ENCODE measurements at regions not wholly inside any gene's neighbourhood (a gene's known extent, or its start where the extent isn't known, plus 50 kb on each side); places are given as distances from the start of the nearest gene placed in this dataset.

DNA sequence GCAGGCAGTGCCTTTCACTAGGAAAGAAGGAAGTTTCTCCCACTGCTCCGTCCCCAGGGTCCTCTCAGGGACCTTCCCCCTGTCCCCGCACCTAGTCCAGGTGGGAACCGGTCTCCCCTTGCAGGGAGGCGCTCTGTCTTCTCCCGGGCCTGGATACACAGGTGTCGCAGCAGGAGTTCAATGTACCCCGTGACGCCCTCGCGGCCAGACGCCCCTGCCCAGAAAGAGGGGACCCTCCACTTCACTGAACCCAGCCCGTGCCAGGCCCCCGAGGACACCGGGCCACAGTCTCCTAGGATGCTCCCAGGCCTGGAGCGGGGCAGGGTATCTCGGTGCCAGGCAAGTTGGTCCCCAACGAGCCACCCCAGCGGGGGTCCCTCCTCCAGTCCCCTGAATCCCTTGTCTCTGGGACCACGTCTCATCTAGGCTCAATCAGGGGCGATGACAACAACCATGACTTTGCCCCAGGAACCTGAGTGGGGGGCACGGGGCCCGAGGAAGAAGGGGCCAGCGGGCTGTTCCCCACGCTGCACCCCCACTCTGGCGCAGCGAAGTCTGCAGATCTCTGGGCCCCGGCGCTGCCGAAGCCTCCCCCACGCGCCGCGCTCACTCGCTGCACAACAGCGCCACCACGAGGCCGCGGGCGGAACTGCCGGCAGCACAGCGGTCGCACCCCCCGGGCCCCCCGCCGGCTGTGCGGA, 103.0 kb downstream of the EDN3 start:
- peak; percentile 56 to 60 (median 57) for DNase-seq (ENCODE audit: low read depth in 3 of 3)

DNA sequence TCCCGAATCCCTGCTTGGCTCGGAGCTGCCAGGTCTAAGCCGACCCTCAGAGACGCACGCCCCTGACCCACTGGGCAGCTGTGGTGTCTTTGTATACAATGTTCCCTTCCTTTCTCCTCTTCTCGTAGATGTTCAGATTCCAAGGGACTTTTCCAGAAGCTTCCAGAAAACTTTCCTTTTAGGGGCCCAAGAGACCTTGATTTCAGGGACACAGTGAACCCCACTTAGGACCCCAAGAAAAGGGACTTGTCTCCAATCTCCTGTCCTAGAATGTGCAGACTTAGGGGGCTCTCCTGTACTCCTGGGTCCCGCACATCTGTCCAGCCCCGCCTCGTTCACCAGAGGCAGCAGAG, 103.5 kb downstream of the EDN3 start:
- no peak for DNase-seq (ENCODE audit: low read depth in 3 of 3)

DNA sequence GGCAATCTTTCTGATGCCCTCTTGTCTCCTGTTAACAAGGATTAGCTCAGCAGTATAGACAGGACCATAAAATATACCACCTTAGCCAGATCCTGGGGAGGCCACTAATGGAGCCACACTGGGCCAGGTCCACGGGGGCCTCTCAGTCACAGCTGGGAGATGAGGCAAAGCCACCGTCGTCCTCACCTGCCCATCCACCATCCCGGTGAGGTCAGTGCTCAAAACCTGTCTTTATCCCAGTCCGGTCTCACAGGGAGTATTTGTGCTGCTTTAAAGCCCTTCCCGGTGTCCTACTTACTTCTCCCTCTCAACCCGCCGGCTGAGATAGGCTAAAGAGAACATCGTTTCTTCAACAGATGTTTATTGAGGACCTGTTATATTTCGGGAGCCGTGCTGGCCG, 104.3 kb downstream of the EDN3 start:
- no peak for DNase-seq (ENCODE audit: low read depth in 3 of 3)

DNA sequence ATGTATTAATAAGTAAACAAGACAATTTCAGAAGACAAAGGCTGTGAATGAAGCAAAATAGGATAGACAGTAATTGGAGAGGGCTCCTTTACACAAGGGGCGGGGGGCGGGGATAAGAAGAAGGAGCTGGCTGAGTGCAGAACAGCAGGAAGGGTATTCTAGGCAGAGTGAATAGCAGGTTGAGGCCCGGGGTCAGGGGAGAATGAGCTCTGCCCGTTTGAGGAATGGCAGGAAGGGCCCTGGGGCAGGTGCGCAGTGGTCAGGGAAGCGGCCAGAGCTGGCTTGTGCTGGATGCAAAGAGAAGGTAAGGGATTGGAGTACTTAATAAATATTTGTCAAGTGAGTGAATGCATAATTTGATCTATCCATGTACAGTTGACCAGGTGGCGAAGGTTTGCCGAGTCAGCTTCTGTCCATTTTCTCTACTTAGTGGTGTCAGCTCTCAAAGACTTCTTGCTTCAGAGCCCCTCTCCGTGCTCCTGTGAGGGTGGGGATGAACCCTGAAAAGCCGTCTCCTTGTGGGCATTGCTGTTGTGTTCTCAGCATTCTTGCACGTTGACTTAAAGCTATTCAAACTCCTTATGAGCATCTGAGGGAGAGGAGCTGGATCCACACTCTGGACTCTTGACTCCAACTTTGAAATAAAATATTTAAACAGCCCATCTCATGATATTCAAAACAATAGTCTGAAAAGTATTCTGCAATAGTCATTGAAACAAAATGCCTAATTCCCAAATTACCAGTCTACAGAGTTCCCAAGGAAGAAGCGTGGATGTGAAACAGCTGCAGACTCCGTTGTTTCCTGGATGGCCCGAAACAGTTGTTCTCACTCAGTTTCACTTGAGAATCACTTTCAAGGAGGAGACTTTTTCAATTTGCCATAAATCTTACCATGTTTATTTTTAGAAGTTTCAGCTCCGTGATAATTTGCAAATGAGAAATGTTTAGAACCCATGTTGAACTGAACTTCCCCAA, 105.1 kb downstream of the EDN3 start:
- DNase-seq (ENCODE audit: low read depth in 3 of 3), result no peak

DNA sequence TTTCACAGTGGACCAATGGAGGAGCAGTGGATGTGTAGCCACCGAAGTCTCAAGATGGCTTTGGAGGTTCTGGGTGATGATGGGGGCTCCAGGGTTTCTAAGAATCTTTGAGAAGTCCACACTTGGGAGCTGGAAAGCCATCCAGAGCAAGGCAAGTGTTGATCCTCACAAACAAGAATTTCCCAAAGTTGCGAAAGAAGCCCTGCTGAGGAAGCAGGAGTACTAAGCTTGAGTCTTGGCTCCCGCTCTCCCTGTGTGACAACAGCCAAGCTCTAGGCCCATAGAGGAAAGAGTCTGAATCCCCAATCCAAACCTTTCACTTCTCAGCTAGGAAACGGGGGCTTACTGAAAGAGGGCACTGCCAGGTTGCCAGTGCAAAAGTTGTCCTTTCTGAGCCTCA, 106.0 kb downstream of the EDN3 start:
- no peak for DNase-seq (ENCODE audit: low read depth in 3 of 3)

DNA sequence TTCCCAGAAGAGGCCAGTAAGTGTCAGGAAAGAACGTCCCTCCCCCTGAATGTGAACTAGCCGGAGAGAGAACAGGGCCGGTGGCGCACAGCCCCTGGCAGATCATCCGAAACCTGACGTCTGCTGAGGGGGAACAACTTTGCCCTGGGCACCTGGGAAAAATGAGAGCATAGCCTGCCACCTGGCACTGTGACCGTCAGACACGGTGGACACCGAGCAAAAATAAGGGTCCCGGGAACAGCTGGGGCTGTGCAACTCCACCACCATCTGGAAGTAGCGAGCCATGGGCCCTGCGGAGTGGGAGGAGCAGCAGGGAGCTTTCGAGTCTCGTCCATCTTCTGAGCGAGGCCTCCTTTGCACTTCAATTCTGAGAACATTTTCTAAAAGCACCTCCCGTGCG, 110.8 kb downstream of the EDN3 start:
- no peak for DNase-seq (ENCODE audit: low read depth in 3 of 3)

DNA sequence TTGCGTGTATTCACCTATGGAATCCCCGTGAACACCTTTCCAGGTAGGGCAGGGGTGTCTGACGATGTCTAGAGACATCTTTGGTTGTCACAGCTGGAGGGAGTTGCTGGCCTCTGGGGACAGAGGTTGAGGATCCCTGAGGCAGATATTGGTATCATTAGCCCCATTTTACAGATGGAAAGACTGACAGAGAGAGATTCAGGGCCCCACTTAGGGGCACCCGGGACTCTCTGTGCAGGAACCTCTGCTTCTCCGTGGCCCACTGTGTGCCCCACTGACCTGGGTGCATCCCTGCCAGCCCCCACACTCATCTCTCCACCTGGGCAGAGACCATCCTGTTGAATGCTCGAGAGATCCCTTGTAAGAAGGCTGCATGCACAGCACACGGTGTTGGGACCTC, 111.2 kb downstream of the EDN3 start:
- DNase-seq (ENCODE audit: low read depth in 3 of 3), result no peak

DNA sequence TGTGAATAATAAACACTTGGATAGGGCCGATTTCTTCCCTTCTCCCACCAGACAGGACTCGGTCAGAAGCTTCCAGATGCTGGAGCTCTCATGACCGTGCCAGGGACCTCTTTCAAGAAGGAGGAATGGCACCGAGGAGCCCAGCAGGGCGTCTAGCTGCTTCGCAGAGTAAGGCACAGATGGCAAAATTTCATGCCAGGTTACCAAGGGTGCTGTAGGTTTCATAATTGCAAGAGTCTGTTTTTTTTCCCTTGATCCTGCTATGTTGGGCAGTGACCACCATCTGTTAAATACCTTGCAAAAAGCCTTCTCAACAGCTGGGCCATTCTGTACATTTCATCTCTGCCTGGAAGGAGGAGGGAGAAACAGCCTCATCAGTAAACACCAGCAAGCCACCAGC, 111.8 kb downstream of the EDN3 start:
- DNase-seq (ENCODE audit: low read depth in 3 of 3), result no peak

DNA sequence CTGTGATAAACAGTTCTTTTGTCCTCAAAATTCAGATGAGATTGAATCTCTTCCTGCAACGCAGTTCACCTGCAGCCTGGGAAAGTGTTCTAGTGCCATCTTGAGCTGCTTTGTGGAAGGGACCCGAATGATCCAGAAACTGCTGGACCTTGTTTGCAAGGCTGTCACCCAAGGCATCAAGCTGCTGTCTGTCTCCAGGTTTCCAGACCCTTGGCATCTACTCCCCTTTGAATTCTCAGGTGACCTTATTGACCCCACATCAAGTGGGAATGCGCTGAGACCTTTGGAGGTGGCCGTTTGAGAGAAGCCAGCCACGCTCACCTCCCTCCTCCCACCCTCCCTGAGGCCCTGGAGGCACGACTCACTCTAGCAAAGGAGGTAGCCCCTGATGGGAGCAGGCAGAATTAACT, 112.5 kb downstream of the EDN3 start:
- no peak for DNase-seq (ENCODE audit: low read depth in 3 of 3)

DNA sequence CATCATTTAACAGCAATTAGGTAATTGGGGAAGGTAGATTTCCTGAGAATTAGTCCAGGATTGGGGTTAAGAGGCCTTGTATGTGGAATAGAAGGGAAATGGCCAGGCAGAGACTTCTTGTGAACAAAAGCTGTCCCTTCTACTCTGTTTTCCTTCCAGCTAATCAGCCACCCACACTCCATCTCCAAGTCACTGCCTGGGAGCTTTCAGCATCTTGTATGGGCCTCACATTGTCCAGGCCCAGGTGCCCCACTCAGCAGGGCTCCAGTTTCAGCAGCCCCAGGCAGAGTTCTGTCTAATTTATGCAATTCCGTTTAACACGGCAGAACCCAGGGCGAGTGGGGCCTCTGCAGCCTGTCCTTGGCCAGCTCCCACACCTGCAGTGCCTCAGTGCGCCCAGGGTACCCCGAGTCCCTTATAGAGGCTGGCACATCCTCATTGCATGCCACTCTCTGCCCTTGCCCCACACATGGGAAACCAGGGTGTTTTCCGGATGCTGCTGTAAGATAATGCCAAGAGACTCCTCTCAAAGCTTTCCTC, 113.0 kb downstream of the EDN3 start:
- no peak for DNase-seq (ENCODE audit: low read depth in 3 of 3)

DNA sequence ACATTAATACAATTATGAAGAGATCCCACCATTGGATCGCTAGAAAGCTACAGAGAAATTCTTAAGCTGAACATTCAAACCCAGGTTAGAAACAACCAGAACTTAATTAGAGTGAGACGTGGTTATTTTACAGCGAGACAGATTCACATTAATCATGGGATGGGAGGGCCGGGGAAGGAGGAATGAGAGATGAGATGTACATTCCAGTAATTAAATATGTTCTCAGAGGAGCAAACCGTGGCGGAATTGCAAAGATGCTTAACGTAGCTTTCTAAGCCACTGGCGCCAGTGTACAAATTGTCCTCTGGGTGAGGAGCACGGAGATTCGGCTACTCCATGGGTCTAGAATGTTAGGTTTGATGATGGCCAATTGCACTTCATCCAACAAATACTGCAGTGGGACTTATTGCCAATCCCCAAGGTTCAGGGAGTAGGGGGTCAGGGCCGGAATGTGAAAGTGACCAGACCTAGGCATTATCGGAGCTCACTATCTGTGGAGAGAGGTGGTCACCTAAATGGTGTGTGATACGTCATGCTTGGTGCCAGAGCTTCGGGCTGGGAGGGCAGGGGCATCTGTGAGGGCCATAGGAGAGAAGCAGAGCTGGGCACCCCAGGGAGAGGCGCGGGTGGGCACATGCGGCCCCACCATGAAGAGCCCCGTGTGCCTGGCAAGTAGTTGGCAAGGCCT, 114.7 kb downstream of the EDN3 start:
- no peak for DNase-seq (ENCODE audit: low read depth in 3 of 3)

DNA sequence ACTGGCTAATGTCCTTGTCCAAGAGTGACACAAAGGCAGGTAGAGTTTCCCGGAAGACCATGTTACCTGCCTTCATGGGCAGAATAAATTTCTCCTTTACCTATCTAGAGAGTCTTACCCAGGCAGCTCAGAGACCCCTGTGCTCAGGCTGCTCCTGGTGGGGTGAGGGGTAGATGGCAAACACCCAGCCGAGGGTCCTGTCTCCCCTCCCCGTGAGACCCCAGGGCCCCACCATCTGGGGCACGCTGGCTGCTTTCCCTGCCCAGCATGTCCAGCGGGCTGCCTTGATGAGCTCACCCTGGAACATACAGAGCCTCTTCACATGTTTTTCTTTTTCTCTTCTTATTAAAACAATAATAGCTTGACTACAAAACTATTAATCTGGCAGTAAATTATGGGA, 116.5 kb downstream of the EDN3 start:
- DNase-seq (ENCODE audit: low read depth in 3 of 3), result no peak

DNA sequence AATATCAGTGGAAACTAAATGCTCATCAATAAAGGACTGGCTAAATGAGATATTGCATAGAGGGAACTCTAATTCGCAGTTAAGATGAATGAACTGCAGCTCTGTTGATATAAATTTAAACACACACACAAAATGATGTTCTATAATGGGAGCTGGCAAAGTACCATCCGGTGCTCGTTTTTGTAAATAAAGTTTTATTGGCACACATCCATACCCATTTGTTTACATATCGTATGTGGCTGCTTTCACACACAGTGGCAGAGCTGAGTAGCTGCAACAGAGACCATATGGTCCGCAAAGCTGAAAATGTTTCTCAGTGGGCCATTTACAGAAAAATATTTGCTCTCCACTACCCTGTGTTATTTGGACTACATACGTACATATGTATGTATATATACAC, 120.7 kb downstream of the EDN3 start:
- DNase-seq (ENCODE audit: low read depth in 3 of 3), result no peak

DNA sequence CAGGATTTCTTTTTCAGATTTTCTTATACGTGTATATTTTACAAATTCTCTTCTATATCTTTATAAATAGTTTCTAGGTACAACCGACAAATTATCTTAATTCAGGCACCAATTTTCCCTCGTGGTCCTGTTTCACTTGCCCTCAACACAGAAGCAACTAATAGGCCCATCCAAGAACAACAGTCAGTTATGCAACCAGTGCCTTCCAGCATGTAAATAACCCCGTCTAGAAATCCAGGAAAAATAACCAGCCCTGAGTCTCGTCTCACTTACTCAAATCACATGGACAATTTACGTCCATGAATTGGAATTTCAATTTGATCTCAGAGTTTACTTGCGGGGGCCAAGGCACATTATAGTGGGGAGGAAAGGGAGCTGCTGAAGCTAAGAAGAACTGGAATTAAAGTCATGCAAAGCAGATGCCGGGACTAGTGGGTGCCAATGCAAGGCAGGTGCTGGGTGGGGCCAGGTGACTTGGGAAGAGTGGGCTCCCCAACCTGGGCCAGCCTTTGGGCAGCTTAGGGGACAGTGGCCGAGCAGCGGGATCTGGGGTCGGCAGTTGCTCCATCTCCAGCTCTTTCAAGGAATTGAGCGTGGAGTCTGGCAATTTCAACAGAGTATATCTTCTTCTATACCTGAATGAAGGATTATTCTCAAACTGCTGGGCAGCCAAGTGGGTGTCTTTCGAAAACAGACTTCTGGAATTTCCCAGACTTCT, 121.7 kb downstream of the EDN3 start:
- no peak for DNase-seq (ENCODE audit: low read depth in 3 of 3)

DNA sequence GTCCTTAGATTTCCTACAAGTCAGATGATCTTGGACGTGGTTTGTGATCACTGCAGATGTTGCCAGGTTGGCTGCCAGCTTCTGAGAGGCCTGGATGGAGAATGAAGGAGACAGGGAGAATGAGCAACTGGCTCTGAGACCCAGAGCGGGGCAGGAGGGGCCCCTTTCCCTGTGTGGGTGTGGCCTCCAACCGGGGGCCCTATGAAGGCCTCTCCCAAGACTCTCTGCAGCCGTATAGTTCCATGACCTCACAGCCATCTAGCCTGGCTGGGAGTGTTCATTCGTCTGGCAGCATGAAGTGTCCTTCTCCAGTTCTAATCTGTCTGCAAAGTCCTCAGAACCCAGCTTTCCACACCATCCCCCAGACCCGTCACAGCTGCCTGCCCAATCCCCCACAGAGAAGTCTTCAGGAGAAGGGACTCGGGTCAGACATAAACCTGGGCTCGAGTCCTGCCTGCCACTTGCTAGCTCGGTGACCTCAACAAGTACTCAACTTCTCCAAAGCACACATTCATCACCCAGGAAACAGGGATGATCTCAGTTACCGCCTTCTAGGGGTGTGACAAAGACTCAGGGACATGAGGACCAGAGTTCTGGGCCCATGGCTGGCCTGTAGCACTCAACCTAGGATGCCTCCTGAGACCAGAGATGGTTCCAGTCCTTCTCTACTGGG, 122.6 kb downstream of the EDN3 start:
- no peak for DNase-seq (ENCODE audit: low read depth in 3 of 3)

DNA sequence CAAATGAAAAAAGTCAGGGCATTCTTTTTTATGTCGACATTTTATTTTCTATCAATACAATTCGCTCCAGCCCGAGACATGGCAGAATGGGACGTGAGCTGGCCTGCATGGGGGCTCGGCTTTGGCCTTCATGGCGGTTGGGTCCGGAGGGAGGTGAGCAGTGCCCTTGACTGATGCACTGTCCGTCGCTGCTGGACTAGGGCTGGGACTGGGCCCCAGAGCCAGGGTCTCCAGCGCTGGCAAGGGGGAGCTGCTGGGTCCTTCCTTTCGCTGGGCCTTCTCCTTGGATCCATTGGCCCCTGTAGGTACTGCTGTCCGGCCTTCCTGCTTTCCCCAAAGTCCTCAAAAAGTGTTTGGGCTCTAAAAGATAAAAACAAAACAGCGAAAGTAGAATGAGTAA, 124.6 kb downstream of the EDN3 start:
- no peak for DNase-seq (ENCODE audit: low read depth in 3 of 3)

DNA sequence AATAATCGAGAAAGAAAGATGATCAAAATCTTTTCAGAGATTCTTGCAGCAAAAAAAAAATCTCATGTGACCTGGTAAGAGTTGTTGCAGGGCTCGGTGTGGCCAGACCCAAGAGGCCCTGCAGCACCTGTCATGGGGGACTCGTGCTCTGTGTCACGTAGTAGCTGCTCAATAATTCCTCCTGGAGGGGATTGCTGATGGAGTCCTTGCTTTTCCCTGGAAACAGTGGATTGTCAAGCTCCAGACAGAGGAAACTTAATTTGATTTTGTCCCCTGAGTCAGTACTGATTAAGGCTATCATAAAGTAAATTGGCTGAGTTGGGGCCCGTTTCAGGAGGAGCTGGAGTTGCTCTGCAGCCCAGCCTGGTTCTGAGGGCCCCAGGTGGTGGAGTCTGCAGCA, 125.2 kb downstream of the EDN3 start:
- no peak for DNase-seq (ENCODE audit: low read depth in 3 of 3)

DNA sequence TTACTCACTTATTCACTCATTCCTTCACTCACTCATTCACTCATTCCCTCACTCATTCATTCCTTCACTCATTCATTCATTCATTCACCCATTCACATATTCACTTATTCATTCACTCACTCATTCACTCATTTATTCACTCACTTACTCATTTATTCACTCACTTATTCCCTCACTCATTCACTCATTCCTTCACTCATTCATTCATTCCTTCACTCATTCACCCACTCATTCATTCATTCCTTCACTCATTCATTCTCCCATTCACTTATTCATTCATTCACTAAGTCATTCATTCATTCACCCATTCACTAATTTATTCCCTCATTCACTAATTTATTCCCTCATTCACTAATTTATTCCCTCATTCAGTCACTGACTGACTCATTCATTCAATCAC, 127.6 kb downstream of the EDN3 start:
- no peak for DNase-seq (ENCODE audit: low read depth in 3 of 3)

DNA sequence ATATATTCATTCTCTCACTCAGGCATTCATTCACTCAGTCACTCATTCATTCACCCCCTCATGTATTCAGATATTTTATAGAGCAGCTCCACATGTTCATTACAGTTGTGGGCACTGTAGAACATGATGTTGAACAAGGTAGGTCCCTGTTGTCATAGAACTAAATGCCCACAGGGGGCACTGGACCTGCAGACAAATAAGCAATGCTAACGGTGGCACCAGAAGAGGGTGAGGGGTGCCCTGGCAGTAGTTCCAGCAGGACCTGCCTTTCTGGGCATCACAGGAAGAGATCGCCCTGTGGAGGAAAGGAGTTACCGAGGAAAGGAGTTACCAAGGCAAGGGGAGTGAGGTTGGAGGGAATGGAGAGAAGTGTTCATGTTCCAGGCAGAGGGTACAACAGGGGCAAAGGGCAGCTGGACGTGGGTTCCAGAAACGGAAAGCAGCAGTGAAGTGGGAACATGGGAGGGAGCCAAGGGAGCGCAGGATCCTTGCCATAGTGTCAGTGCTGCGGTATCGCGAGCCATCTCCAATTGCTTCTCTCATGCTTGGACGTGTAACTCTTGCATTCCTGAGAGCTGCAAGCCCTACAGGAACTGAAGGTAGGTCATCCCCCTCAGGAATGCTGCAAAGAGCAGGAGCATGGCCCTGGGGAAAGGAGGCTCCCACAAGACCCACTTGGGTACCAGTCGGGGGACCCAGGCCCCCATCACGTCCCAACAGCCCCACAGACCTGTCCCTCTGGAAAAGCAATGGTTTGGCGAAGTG, 128.2 kb downstream of the EDN3 start:
- DNase-seq (ENCODE audit: low read depth in 3 of 3), result no peak

DNA sequence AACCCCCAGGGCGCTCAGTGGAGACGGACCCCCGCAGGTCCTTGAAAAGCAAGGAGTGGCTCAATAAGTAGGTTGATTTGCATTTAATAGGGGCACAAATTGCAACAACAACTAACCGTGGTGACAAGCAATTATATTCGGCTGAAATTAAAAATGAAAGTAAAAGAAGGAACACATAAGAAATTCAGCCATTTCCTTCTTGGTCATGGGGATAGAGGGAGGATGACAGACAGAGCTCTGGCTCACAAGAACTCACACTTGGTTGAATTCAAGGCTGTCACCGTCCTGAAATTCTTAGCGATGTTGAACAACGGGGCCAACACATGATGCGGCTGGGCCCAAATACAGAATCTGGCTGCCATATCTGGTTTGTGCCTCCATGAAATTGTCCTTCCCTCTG, 129.0 kb downstream of the EDN3 start:
- DNase-seq (ENCODE audit: low read depth in 3 of 3), result no peak

All from stimulated activated CD4-positive, alpha-beta T cell treated with anti-CD3 and anti-CD28 coated beads, TNF-alpha, amount 100 ng/mL, for 4 hours (primary cell).